SK-N-SH (cell line): ENCODE measurements at regions not wholly inside any gene's neighbourhood (a gene's known extent, or its start where the extent isn't known, plus 50 kb on each side); places are given as distances from the start of the nearest gene placed in this dataset.

Source experiments
- CTCF ChIA-PET: fragments of 300-600, 350-600 bp; formaldehyde crosslinking; extraction: SDS; loops from one replicate; lab custom pipeline; 2021; lab: Yijun Ruan, JAX
- POLR2A ChIA-PET: fragments of 350-600 bp; sonication (Branson Sonifier 250); formaldehyde crosslinking; extraction: SDS; loops from one replicate; lab custom pipeline; 2020; ENCODE audit warnings: antibody characterized with exemption, inconsistent platforms; lab: Yijun Ruan, JAX
- DNase-seq: peaks from one replicate; pipeline ENCODE4 v3.0.0; 2012
- H2AFZ ChIP-seq: fragments of 200-600 bp; sonication (generic); 2 replicates; pipeline ENCODE4 v1.8.1; 2016; ENCODE audit warnings: antibody characterized with exemption, mild to moderate bottlenecking, low read depth
- H3F3A ChIP-seq: fragments of 200-600 bp; sonication (generic); replicated peaks from 2 replicates; pipeline ENCODE3; 2016; ENCODE audit warnings: antibody characterized with exemption, mild to moderate bottlenecking; ENCODE audit not compliant: insufficient read depth
- H3K27ac ChIP-seq, 2 experiments: fragments of 200-500 bp in 1 of 2; fragments of 200-600 bp in 1 of 2; sonication (Bioruptor generic) in 1 of 2; sonication (generic), shearing (Covaris generic) in 1 of 2; 2 replicates each; pipeline versions ENCODE4 v1.5.1 to v1.6.1; 2014 to 2016; ENCODE audit warnings: low read depth in 2 of 2, inconsistent platforms in 1 of 2, low read length in 1 of 2, mild to moderate bottlenecking in 1 of 2, mixed read lengths in 1 of 2
- H3K27me3 ChIP-seq: fragments of 200-600 bp; sonication (generic), shearing (Covaris generic); 2 replicates; pipeline ENCODE4 v1.6.1; 2016; ENCODE audit warnings: mixed run types; ENCODE audit not compliant: insufficient read depth
- H3K36me3 ChIP-seq, 2 experiments: fragments of 200-500 bp in 1 of 2; fragments of 200-600 bp in 1 of 2; sonication (Bioruptor generic) in 1 of 2; sonication (generic) in 1 of 2; replicated peaks in 1 of 2; 2 replicates each; pipeline versions ENCODE3 to v1.5.1; 2014 to 2016; ENCODE audit warnings: low read length in 1 of 2, mild to moderate bottlenecking in 1 of 2; ENCODE audit not compliant: insufficient read depth in 2 of 2, control insufficient read depth in 1 of 2
- H3K4me1 ChIP-seq, 2 experiments: fragments of 200-500 bp in 1 of 2; fragments of 200-600 bp in 1 of 2; sonication (Bioruptor generic) in 1 of 2; sonication (generic), shearing (Covaris generic) in 1 of 2; 2 replicates each; pipeline versions ENCODE4 v1.5.1 to v1.6.1; 2014 to 2016; ENCODE audit warnings: low read depth in 1 of 2, low read length in 1 of 2, mixed run types in 1 of 2; ENCODE audit not compliant: insufficient read depth in 2 of 2, control insufficient read depth in 1 of 2
- H3K4me2 ChIP-seq: fragments of 200-600 bp; sonication (generic), shearing (Covaris generic); 2 replicates; pipeline ENCODE4 v1.6.1; 2017; ENCODE audit warnings: mixed run types
- H3K4me3 ChIP-seq, 2 experiments: fragments of 200-500 bp in 1 of 2; fragments of 200-600 bp in 1 of 2; sonication (Bioruptor generic) in 1 of 2; sonication (generic), shearing (Covaris generic) in 1 of 2; 2 replicates each; pipeline versions ENCODE4 v1.5.1 to v1.8.1; 2014 to 2016; ENCODE audit warnings: low read depth in 2 of 2, inconsistent platforms in 1 of 2, low read length in 1 of 2, mild to moderate bottlenecking in 1 of 2, mixed read lengths in 1 of 2, moderate library complexity in 1 of 2
- H3K79me2 ChIP-seq: fragments of 200-600 bp; sonication (generic); 2 replicates; pipeline ENCODE4 v1.8.1; 2017; ENCODE audit warnings: mild to moderate bottlenecking; ENCODE audit not compliant: insufficient read depth
- H3K9ac ChIP-seq: fragments of 200-600 bp; sonication (generic); 2 replicates; pipeline ENCODE4 v1.6.1; 2017; ENCODE audit warnings: mixed run types
- H3K9me2 ChIP-seq: fragments of 200-600 bp; sonication (generic); 2 replicates; pipeline ENCODE4 v1.6.1; 2017; ENCODE audit warnings: mixed run types
- H3K9me3 ChIP-seq: fragments of 200-600 bp; sonication (generic); 2 replicates; pipeline ENCODE4 v1.6.1; 2017; ENCODE audit warnings: mixed run types, mild to moderate bottlenecking, moderate library complexity
- H4K20me1 ChIP-seq: fragments of 200-600 bp; sonication (generic); 2 replicates; pipeline ENCODE4 v1.6.1; 2017; ENCODE audit warnings: mild to moderate bottlenecking, mixed run types; ENCODE audit not compliant: insufficient read depth
- CHD2 ChIP-seq: fragments of 150-350 bp; IDR thresholded peaks from 2 replicates; pipeline ENCODE4 v1.6.1; 2018; ENCODE audit warnings: low read length; ENCODE audit not compliant: partially characterized antibody
- ELF1 ChIP-seq: IDR thresholded peaks from 2 replicates; pipeline ENCODE4 v1.4.0; 2012
- EZH2phosphoT487 ChIP-seq: fragments of 200-600 bp; sonication (generic); IDR thresholded peaks from 2 replicates; pipeline ENCODE4 v1.6.1; 2017; ENCODE audit warnings: low read depth, mixed run types, mild to moderate bottlenecking, antibody characterized with exemption, moderate library complexity, borderline replicate concordance
- GABPA ChIP-seq: IDR thresholded peaks from 2 replicates; pipeline ENCODE4 v1.4.0; 2012; ENCODE audit warnings: low read depth, mild to moderate bottlenecking
- JUND ChIP-seq: IDR thresholded peaks from 2 replicates; pipeline ENCODE4 v1.4.0; 2012
- MEF2A ChIP-seq: IDR thresholded peaks from 2 replicates; pipeline ENCODE4 v1.4.0; 2012; ENCODE audit warnings: low read depth, borderline replicate concordance
- MXI1 ChIP-seq: IDR thresholded peaks from 2 replicates; pipeline ENCODE4 v1.6.1; 2012; ENCODE audit warnings: mild to moderate bottlenecking, low read depth, low read length, improper control_type of control experiment
- NFIC ChIP-seq: IDR thresholded peaks from 2 replicates; pipeline ENCODE4 v1.4.0; 2012; ENCODE audit warnings: borderline replicate concordance
- POLR2AphosphoS5 ChIP-seq: IDR thresholded peaks from 2 replicates; pipeline ENCODE4 v1.6.1; 2012; ENCODE audit warnings: low read depth, low read length
- RCOR1 ChIP-seq: fragments of 150-350 bp; IDR thresholded peaks from 2 replicates; pipeline ENCODE4 v1.6.1; 2017; ENCODE audit warnings: antibody characterized with exemption, low read length
- RFX5 ChIP-seq: IDR thresholded peaks from 2 replicates; pipeline ENCODE4 v1.6.1; 2012; ENCODE audit warnings: mild to moderate bottlenecking, improper control_type of control experiment, low read length
- YY1 ChIP-seq: IDR thresholded peaks from 2 replicates; pipeline ENCODE4 v1.4.0; 2012; ENCODE audit warnings: low read depth, mild to moderate bottlenecking
- WGBS: methylation state at CpG from one replicate; pipeline ENCODE4 v1.1.6; 2017; ENCODE audit warnings: low lambda C conversion rate; 5-methylcytosine and 5-hydroxymethylcytosine counted together
- TF ChIP-seq, protein P1 (sequence below): IDR thresholded peaks from 2 replicates; pipeline ENCODE4 v1.4.0; 2012; ENCODE audit warnings: low read depth, borderline replicate concordance
- TF ChIP-seq, protein P2 (sequence below): IDR thresholded peaks from 2 replicates; pipeline ENCODE4 v1.4.0; 2012; ENCODE audit warnings: low read depth
- TF ChIP-seq, protein P3 (sequence below): fragments of 200-600 bp; sonication (generic); IDR thresholded peaks from 2 replicates; pipeline ENCODE4 v1.6.1; 2017; ENCODE audit warnings: antibody characterized with exemption, mild to moderate bottlenecking, moderate library complexity
- TF ChIP-seq, protein P4 (sequence below): IDR thresholded peaks from 2 replicates; pipeline ENCODE4 v1.6.1; 2012; ENCODE audit warnings: mild to moderate bottlenecking, low read depth, low read length, moderate library complexity
- TF ChIP-seq, protein P5 (sequence below): fragments of 150-350 bp; IDR thresholded peaks from 2 replicates; pipeline ENCODE4 v1.6.1; 2016; ENCODE audit warnings: mild to moderate bottlenecking, low read depth, low read length

DNA sequence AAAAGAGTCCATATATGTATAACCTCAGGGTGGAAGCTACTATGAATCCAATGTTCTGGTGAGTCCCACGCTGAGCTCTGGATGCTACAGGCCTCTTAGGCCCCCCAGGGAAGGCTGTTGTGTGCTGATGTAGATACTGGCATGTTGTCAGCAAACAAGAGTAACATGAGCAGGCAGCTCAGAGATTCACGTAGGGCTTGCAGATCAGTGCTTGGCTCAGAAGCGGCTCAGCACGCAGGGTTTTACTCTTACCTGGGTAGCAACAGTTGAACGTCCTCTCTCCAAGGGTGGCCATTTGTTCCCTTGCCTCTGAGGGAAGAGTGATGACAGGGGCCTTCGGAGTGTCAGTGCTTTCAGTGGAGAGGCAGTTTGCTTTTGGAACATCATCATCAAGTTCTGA is 93.4 kb downstream of the ZFP64 start:
- ChIA-PET CTCF (interaction anchor here (1.4 kb wide), 2 partner anchors 30 to 52 kb away, joined by 3 to 4 read pairs; no protein-coding TSS in a partner anchor), POLR2A (interaction anchor here (0.7 kb wide), 1 partner anchor 220 kb away, joined by 8 read pairs; no protein-coding TSS in a partner anchor)
- no peak overlapping the region for H3K4me3 ChIP-seq
- no peaks in the 10 kb centered on the region for H3K9me3 ChIP-seq
- no peaks in the 10 kb centered on the region for H3K36me3 ChIP-seq
- no peaks in the 10 kb centered on the region for H3K9me2 ChIP-seq
- no peaks in the 10 kb centered on the region for H4K20me1 ChIP-seq
- TF ChIP-seq, protein P1, sequence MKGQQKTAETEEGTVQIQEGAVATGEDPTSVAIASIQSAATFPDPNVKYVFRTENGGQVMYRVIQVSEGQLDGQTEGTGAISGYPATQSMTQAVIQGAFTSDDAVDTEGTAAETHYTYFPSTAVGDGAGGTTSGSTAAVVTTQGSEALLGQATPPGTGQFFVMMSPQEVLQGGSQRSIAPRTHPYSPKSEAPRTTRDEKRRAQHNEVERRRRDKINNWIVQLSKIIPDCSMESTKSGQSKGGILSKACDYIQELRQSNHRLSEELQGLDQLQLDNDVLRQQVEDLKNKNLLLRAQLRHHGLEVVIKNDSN = no peak
- TF ChIP-seq, protein P2, sequence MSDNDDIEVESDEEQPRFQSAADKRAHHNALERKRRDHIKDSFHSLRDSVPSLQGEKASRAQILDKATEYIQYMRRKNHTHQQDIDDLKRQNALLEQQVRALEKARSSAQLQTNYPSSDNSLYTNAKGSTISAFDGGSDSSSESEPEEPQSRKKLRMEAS = no peak
- TF ChIP-seq RFX5 = no peak
- no peak for TF ChIP-seq MEF2A
- no peak for TF ChIP-seq GABPA
- no peak for TF ChIP-seq JUND
- TF ChIP-seq, protein P3, sequence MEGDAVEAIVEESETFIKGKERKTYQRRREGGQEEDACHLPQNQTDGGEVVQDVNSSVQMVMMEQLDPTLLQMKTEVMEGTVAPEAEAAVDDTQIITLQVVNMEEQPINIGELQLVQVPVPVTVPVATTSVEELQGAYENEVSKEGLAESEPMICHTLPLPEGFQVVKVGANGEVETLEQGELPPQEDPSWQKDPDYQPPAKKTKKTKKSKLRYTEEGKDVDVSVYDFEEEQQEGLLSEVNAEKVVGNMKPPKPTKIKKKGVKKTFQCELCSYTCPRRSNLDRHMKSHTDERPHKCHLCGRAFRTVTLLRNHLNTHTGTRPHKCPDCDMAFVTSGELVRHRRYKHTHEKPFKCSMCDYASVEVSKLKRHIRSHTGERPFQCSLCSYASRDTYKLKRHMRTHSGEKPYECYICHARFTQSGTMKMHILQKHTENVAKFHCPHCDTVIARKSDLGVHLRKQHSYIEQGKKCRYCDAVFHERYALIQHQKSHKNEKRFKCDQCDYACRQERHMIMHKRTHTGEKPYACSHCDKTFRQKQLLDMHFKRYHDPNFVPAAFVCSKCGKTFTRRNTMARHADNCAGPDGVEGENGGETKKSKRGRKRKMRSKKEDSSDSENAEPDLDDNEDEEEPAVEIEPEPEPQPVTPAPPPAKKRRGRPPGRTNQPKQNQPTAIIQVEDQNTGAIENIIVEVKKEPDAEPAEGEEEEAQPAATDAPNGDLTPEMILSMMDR = no peak
- no peak for TF ChIP-seq RCOR1
- no peak for TF ChIP-seq POLR2AphosphoS5
- TF ChIP-seq ELF1 = no peak
- no peak for TF ChIP-seq EZH2phosphoT487
- TF ChIP-seq CHD2 = no peak
- TF ChIP-seq, protein P4, sequence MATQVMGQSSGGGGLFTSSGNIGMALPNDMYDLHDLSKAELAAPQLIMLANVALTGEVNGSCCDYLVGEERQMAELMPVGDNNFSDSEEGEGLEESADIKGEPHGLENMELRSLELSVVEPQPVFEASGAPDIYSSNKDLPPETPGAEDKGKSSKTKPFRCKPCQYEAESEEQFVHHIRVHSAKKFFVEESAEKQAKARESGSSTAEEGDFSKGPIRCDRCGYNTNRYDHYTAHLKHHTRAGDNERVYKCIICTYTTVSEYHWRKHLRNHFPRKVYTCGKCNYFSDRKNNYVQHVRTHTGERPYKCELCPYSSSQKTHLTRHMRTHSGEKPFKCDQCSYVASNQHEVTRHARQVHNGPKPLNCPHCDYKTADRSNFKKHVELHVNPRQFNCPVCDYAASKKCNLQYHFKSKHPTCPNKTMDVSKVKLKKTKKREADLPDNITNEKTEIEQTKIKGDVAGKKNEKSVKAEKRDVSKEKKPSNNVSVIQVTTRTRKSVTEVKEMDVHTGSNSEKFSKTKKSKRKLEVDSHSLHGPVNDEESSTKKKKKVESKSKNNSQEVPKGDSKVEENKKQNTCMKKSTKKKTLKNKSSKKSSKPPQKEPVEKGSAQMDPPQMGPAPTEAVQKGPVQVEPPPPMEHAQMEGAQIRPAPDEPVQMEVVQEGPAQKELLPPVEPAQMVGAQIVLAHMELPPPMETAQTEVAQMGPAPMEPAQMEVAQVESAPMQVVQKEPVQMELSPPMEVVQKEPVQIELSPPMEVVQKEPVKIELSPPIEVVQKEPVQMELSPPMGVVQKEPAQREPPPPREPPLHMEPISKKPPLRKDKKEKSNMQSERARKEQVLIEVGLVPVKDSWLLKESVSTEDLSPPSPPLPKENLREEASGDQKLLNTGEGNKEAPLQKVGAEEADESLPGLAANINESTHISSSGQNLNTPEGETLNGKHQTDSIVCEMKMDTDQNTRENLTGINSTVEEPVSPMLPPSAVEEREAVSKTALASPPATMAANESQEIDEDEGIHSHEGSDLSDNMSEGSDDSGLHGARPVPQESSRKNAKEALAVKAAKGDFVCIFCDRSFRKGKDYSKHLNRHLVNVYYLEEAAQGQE = no peak
- no peak for TF ChIP-seq MXI1
- TF ChIP-seq, protein P5, sequence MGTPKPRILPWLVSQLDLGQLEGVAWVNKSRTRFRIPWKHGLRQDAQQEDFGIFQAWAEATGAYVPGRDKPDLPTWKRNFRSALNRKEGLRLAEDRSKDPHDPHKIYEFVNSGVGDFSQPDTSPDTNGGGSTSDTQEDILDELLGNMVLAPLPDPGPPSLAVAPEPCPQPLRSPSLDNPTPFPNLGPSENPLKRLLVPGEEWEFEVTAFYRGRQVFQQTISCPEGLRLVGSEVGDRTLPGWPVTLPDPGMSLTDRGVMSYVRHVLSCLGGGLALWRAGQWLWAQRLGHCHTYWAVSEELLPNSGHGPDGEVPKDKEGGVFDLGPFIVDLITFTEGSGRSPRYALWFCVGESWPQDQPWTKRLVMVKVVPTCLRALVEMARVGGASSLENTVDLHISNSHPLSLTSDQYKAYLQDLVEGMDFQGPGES = no peak
- no peak for TF ChIP-seq NFIC
- TF ChIP-seq YY1 = no peak
- H3K79me2 ChIP-seq = no peaks in the 10 kb centered on the region
- no peaks in the 10 kb centered on the region for H3K27me3 ChIP-seq
- H3K27ac ChIP-seq = no peak overlapping the region
- DNase-seq = no peak
- no peaks in the 10 kb centered on the region for H3K4me1 ChIP-seq
- H3F3A ChIP-seq = no peaks in the 10 kb centered on the region
- no peak overlapping the region for H3K9ac ChIP-seq
- no peak overlapping the region for H2AFZ ChIP-seq
- 82% methylated on average over 4 of the region's 6 CpGs for WGBS
- no peak overlapping the region for H3K4me2 ChIP-seq
